B cell (primary cell): ENCODE measurements at regions not wholly inside any gene's neighbourhood (a gene's known extent, or its start where the extent isn't known, plus 50 kb on each side); places are given as distances from the start of the nearest gene placed in this dataset.

Source experiments
- CTCF ChIP-seq: fragments of 200-600 bp; IDR thresholded peaks from one replicate; pipeline ENCODE4 v1.8.0; 2022; ENCODE audit warnings: antibody characterized with exemption, mild to moderate bottlenecking
- EZH2 ChIP-seq: IDR thresholded peaks from 2 replicates; pipeline ENCODE4 v1.6.1; 2012; ENCODE audit warnings: borderline replicate concordance, low read depth, mild to moderate bottlenecking, moderate library complexity, low read length; ENCODE audit not compliant: insufficient read depth, poor library complexity, severe bottlenecking

- TF ChIP-seq CTCF (no peak), EZH2 (no peak)
Measured at GRCh38 chr17:15083225-15083624, 181.9 kb downstream of the PMP22 start.
